ENCODE measurements at regions not wholly inside any gene's neighbourhood (a gene's known extent, or its start where the extent isn't known, plus 50 kb on each side); places are given as distances from the start of the nearest gene placed in this dataset.

GRCh38 chr2:52862801-52863200 lies 904.8 kb upstream of the CHAC2 start:
- TF ChIP-seq CTCF (tag by site-specific recombination; IDR thresholded peaks at IDR 0.05) (no peak), ZNF610 (tag by site-specific recombination; IDR thresholded peaks at IDR 0.05; ENCODE audit: borderline replicate concordance) (no peak), EGR2 (tag by site-specific recombination; IDR thresholded peaks at IDR 0.05; ENCODE audit: low read depth) (no peak), REST (tag by site-specific recombination; IDR thresholded peaks at IDR 0.05) (no peak), REPIN1 (tag by site-specific recombination; IDR thresholded peaks at IDR 0.05; ENCODE audit: low read depth) (no peak)
